ENCODE measurements at regions not wholly inside any gene's neighbourhood (a gene's known extent, or its start where the extent isn't known, plus 50 kb on each side); places are given as distances from the start of the nearest gene placed in this dataset.

- TF ChIP-seq CTCF (IDR thresholded peaks at IDR 0.05) (no peak), POLR2A (IDR thresholded peaks at IDR 0.05) (no peak)
Observed at GRCh38 chr18:43855376-43855775, 578.1 kb upstream of the SYT4 start.
